Effector memory CD4-positive, alpha-beta T cell (primary cell): ENCODE measurements at regions not wholly inside any gene's neighbourhood (a gene's known extent, or its start where the extent isn't known, plus 50 kb on each side); places are given as distances from the start of the nearest gene placed in this dataset.

Experiments
- DNase-seq, 3 donors: peaks; one replicate each; pipeline ENCODE4 v3.0.0-alpha.2; 2020
- H3K27ac ChIP-seq: 2 replicates; pipeline ENCODE4 v1.7.0; 2013; ENCODE audit warnings: mild to moderate bottlenecking, low read length, moderate library complexity; ENCODE audit not compliant: insufficient read depth, poor library complexity, severe bottlenecking
- H3K27me3 ChIP-seq: replicated peaks from 2 replicates; pipeline ENCODE4 v1.7.0; 2013; ENCODE audit warnings: mild to moderate bottlenecking, low read length; ENCODE audit not compliant: insufficient read depth, control insufficient read depth, poor library complexity, severe bottlenecking
- H3K36me3 ChIP-seq: 2 replicates; pipeline ENCODE4 v1.7.0; 2013; ENCODE audit warnings: mild to moderate bottlenecking, low read length, moderate library complexity; ENCODE audit not compliant: control insufficient read depth, insufficient read depth
- H3K4me1 ChIP-seq: 2 replicates; pipeline ENCODE4 v1.7.0; 2013; ENCODE audit warnings: low read length, mild to moderate bottlenecking; ENCODE audit not compliant: control insufficient read depth, insufficient read depth, poor library complexity, severe bottlenecking
- H3K4me3 ChIP-seq: 2 replicates; pipeline ENCODE4 v1.7.0; 2013; ENCODE audit warnings: low read length, low read depth, mild to moderate bottlenecking; ENCODE audit not compliant: insufficient read depth, poor library complexity, severe bottlenecking
- H3K9me3 ChIP-seq: 2 replicates; pipeline ENCODE4 v1.7.0; 2013; ENCODE audit warnings: mild to moderate bottlenecking, low read length, moderate library complexity; ENCODE audit not compliant: control insufficient read depth

GRCh38 chr4:57710053-57710452 lies 599.9 kb upstream of the IGFBP7 start:
- no peaks in the 10 kb centered on the region for H3K36me3 ChIP-seq
- H3K27ac ChIP-seq, result no peak overlapping the region
- no peaks in the 10 kb centered on the region for H3K27me3 ChIP-seq
- no peak for DNase-seq
- H3K4me1 ChIP-seq, result no peaks in the 10 kb centered on the region
- no peaks in the 10 kb centered on the region for H3K9me3 ChIP-seq
- H3K4me3 ChIP-seq, result no peak overlapping the region

DNA sequence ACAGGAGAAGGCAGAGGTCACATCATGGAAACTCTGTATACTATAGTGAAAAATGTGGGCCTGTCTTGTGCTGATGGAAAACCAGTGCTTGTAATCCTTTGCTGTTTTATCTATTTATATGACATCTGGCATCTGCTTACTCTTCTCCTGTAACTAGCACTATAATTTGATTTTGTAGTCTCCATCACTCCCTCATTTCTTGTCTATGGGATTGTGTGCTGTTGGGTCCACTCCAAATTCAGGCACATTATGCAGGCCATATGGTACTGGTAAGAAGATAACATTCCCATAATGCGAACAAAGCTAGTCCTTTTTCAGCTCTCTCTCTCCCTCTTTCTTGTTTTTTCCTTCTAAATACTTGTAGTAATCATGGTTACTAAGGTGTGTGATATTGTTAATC lies 581.2 kb upstream of the IGFBP7 start:
- no peaks in the 10 kb centered on the region for H3K27me3 ChIP-seq
- no peaks in the 10 kb centered on the region for H3K36me3 ChIP-seq
- H3K27ac ChIP-seq, result no peak overlapping the region
- no peaks in the 10 kb centered on the region for H3K4me1 ChIP-seq
- no peak for DNase-seq
- H3K4me3 ChIP-seq, result no peak overlapping the region
- H3K9me3 ChIP-seq, result no peaks in the 10 kb centered on the region

DNA sequence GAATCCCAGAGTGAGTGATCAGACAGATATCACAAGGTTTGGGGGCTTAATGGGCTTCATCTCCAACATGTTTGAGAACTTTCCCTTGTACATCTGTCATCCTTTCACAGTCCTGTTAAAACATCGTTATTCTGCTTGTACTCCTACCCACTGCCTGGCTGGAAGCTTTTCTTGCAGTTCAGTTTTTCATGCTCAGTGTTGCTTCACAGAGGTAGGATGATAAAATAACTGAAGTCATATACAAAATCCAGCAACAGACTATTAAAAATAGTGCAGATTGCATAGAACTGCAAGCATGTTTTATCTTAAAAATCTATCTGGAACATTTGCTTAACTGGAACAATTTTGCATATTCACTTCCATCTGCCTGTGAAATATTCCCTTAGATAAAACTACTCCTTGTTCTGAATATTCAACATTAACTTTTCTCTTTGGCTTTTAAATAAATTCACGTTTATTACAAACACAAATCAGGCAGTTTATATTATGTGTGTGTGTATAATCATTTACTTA lies 579.6 kb upstream of the IGFBP7 start:
- H3K9me3 ChIP-seq, result no peaks in the 10 kb centered on the region

DNA sequence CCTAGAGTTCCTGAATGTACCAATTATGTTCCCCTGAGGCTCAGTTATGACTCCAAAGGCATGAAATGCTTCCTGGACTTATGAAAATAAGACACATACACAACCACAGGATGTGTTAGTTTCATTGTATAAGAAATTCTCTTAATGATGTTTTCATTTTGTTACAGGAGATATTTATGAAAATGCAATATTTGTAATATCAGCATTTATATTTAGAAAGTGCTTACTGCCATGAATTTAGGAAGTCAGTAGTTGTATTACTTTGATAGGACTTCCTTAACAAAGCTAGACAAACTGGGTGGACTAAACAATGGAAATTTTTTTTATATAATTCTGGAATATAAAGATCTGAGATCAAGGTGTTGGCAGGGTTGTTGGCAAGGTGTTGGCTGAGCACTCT lies 572.1 kb upstream of the IGFBP7 start:
- DNase-seq, result no peak
- Histone ChIP-seq H3K4me3 (no peak overlapping the region), H3K4me1 (no peaks in the 10 kb centered on the region), H3K27me3 (no peaks in the 10 kb centered on the region), H3K36me3 (no peaks in the 10 kb centered on the region), H3K27ac (no peak overlapping the region), H3K9me3 (no peaks in the 10 kb centered on the region)

More for the DNA sequence above, 579.6 kb upstream of the IGFBP7 start:
- Histone ChIP-seq H3K27ac (no peak overlapping the region), H3K27me3 (no peaks in the 10 kb centered on the region), H3K4me3 (no peak overlapping the region), H3K4me1 (no peaks in the 10 kb centered on the region), H3K36me3 (no peaks in the 10 kb centered on the region)
- no peak for DNase-seq

GRCh38 chr4:57679969-57680368 lies 569.8 kb upstream of the IGFBP7 start:
- no peaks in the 10 kb centered on the region for H3K9me3 ChIP-seq
- no peaks in the 10 kb centered on the region for H3K36me3 ChIP-seq
- no peak overlapping the region for H3K27ac ChIP-seq
- no peak overlapping the region for H3K4me3 ChIP-seq
- no peaks in the 10 kb centered on the region for H3K27me3 ChIP-seq
- DNase-seq, result no peak
- no peaks in the 10 kb centered on the region for H3K4me1 ChIP-seq

DNA sequence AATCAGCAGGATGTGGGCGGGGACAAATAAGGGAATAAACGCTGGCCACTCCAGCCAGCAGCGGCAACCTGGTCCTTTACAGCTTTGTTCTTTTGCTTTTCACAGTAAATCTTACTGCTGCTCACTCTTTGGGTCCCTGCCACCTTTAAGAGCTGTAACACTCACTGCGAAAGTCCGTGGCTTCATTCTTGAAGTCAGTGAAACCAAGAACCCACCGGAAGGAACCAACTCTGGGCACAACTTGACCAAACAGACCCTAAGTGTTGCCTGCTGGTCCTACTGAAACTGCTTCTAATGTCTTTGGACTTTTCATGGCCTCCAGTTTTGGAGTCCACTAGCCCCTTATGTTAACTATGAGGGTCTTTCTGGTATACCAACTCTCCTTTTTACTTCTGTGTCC lies 566.2 kb upstream of the IGFBP7 start:
- H3K4me3 ChIP-seq, result no peak overlapping the region
- H3K4me1 ChIP-seq, result no peaks in the 10 kb centered on the region
- H3K27me3 ChIP-seq, result no peaks in the 10 kb centered on the region
- H3K27ac ChIP-seq, result no peak overlapping the region
- no peaks in the 10 kb centered on the region for H3K9me3 ChIP-seq
- DNase-seq, result no peak
- no peaks in the 10 kb centered on the region for H3K36me3 ChIP-seq

DNA sequence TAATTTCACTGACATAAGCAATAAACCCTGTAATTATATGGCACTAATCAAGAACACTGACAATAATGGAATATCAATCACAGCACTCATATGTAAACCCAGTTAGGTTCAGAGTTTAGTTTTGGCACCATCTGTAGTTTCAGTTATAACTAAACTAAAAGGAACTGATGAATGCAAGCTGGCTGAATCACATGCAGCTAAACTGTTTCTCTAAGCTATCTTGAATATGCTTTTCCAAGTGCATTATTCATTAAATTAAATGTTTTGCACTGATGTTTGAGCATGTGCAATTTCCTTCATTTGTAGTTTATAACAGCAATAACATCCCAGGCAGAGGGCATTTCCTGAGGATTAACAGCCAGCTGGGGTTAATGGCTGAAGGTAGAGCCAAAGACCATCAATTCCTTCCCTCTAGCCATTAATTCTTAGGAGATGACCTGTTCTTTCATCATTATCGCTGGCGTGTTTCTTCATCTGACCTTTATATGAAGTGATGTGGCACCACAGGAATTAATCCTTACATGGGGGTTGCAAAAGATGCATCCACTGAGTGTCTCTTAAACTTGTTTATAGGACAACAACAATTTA lies 562.8 kb upstream of the IGFBP7 start:
- Histone ChIP-seq H3K36me3 (no peaks in the 10 kb centered on the region), H3K4me3 (no peak overlapping the region), H3K4me1 (no peaks in the 10 kb centered on the region), H3K27ac (no peak overlapping the region), H3K27me3 (no peaks in the 10 kb centered on the region), H3K9me3 (no peaks in the 10 kb centered on the region)
- DNase-seq, result no peak

GRCh38 chr4:57668621-57669020 lies 558.4 kb upstream of the IGFBP7 start:
- no peaks in the 10 kb centered on the region for H3K4me1 ChIP-seq
- no peaks in the 10 kb centered on the region for H3K27me3 ChIP-seq
- H3K36me3 ChIP-seq, result no peaks in the 10 kb centered on the region
- no peak overlapping the region for H3K4me3 ChIP-seq
- no peak overlapping the region for H3K27ac ChIP-seq
- H3K9me3 ChIP-seq, result no peaks in the 10 kb centered on the region
- DNase-seq, result no peak

DNA sequence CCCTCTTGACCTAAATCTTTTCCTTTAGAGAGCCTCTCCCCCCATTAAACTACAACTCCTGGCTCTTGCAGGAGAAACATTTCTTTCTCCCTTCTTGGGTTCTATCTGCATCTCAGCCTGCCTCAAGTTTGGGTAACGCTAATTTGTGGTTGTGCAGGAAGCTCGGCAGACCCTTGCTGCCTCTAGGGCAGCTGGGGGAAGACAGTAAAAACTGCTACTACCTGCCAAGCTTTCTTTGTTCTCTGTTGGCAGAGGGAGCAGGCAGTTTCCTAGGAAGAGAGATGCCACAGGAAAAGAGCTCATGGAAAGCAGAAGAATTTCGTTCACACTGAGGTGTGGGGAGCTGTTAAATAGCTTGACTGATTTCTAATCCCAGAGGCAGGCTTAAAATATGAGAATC lies 555.6 kb upstream of the IGFBP7 start:
- Histone ChIP-seq H3K4me1 (no peaks in the 10 kb centered on the region), H3K36me3 (no peaks in the 10 kb centered on the region), H3K27ac (no peak overlapping the region), H3K9me3 (no peaks in the 10 kb centered on the region), H3K27me3 (no peaks in the 10 kb centered on the region), H3K4me3 (no peak overlapping the region)
- DNase-seq, result no peak

DNA sequence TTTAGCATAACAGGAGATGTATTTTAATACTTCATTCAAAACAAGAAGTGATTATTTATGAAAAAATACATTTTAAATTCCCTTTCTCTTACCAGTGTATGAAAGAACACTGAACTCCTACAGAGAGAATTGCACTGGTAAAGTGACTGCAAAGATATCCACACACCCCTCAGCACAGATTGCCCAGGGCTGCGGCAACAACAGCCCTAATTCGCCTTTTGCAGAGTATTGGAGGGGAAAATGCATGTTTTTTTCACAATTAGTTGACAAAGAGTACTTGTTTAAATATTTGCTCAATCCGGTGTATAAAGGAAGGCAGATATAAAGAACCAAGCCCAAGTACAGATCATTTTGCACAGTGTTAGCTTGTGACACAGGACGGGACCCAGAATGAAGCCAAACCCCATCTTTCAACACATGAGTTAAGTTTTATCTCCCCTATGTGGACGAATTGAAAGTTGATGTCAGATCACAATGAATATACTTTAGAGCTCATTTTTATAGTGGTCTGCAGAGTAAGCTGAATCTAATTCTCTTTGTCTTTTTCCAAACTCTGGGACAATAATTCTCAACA lies 551.4 kb upstream of the IGFBP7 start:
- Histone ChIP-seq H3K4me3 (no peak overlapping the region), H3K27me3 (no peaks in the 10 kb centered on the region), H3K4me1 (no peaks in the 10 kb centered on the region), H3K9me3 (no peaks in the 10 kb centered on the region), H3K36me3 (no peaks in the 10 kb centered on the region), H3K27ac (no peak overlapping the region)
- no peak for DNase-seq
